K562 (cell line): ENCODE measurements at regions not wholly inside any gene's neighbourhood (a gene's known extent, or its start where the extent isn't known, plus 50 kb on each side); places are given as distances from the start of the nearest gene placed in this dataset.

Source experiments
- ATAC-seq: fragments of 200-7000 bp; cut with Tn5 transposase; 3 replicates; pipeline ENCODE4 v1.9.1; 2020; ENCODE audit warnings: moderate library complexity
- BruUV-seq: library from RNA; stranded (reverse); fragments of 400-500 nt; replicated peaks from 2 replicates; lab custom pipeline; 2021; lab: Mats Ljungman, UMichigan
- CTCF ChIA-PET: fragments of 300-600 bp; formaldehyde crosslinking; extraction: SDS; loops from one replicate; lab custom pipeline; 2021; ENCODE audit warnings: low intra/inter-chr PET ratio; lab: Yijun Ruan, JAX
- POLR2A ChIA-PET: fragments of 300-600, 350-650 bp; sonication (Branson Sonifier 250); formaldehyde crosslinking; extraction: SDS; loops from one replicate; lab custom pipeline; 2021; ENCODE audit warnings: antibody characterized with exemption, inconsistent platforms; lab: Yijun Ruan, JAX
- DNase-seq, 4 experiments: peaks; one replicate each; pipeline versions ENCODE4 v3.0.0 to v3.0.0-alpha.2; 2011 to 2018; ENCODE audit warnings: low spot score in 3 of 4, mixed read lengths in 3 of 4; ENCODE audit errors: extremely low read depth in 1 of 4
- FAIRE-seq: peaks from 2 replicates; lab custom pipeline; 2011; peaks lifted over from hg19 to GRCh38; lab: Jason Lieb, UNC
- H2AFZ ChIP-seq: 2 replicates; pipeline ENCODE4 v1.6.0; 2011; ENCODE audit warnings: low read depth, low read length, control low read depth, inconsistent platforms
- H3K27ac ChIP-seq: fragments of 200-600 bp; 3 replicates; pipeline ENCODE4 v1.8.0; 2011; ENCODE audit warnings: low read depth, mild to moderate bottlenecking, control low read depth, inconsistent platforms, low read length, moderate library complexity, mixed read lengths; ENCODE audit errors: extremely low read depth
- H3K27me3 ChIP-seq, 2 experiments: fragments of 300-600 bp in 1 of 2; 2 replicates in 1 of 2; 3 replicates in 1 of 2; pipeline versions ENCODE4 v1.6.0 to v1.8.0; 2011; ENCODE audit warnings: inconsistent platforms in 2 of 2, low read length in 2 of 2, mild to moderate bottlenecking in 1 of 2, mixed read lengths in 1 of 2, moderate library complexity in 1 of 2; ENCODE audit not compliant: control insufficient read depth in 2 of 2, insufficient read depth in 2 of 2
- H3K36me3 ChIP-seq: fragments of 300-600 bp; 3 replicates; pipeline ENCODE4 v1.8.0; 2011; ENCODE audit warnings: mild to moderate bottlenecking, low read length, inconsistent platforms; ENCODE audit not compliant: control insufficient read depth, insufficient read depth
- H3K4me1 ChIP-seq, 2 experiments: fragments of 200-600 bp in 1 of 2; replicated peaks in 1 of 2; 2 replicates in 1 of 2; 3 replicates in 1 of 2; pipeline versions ENCODE4 v1.5.1 to v1.8.0; 2011; ENCODE audit warnings: inconsistent platforms in 2 of 2, low read length in 2 of 2, mild to moderate bottlenecking in 1 of 2, mixed read lengths in 1 of 2, moderate library complexity in 1 of 2; ENCODE audit not compliant: control insufficient read depth in 2 of 2, insufficient read depth in 2 of 2
- H3K4me2 ChIP-seq: 2 replicates; pipeline ENCODE4 v1.6.1; 2011; ENCODE audit warnings: low read length, control low read depth, inconsistent platforms, mixed read lengths; ENCODE audit not compliant: insufficient read depth
- H3K4me3 ChIP-seq: fragments of 200-600 bp; sonication (generic), shearing (Covaris generic); 2 replicates; pipeline ENCODE4 v1.5.1; 2016; ENCODE audit warnings: control low read depth, inconsistent platforms
- H3K79me2 ChIP-seq: fragments of 200-600 bp; 3 replicates; pipeline ENCODE4 v1.8.0; 2011; ENCODE audit warnings: low read length, inconsistent platforms; ENCODE audit not compliant: control insufficient read depth, insufficient read depth
- H3K9ac ChIP-seq, 2 experiments: 2 replicates each; pipeline versions ENCODE4 v1.6.0 to v1.6.1; 2011; ENCODE audit warnings: low read depth in 2 of 2, low read length in 2 of 2, control low read depth in 1 of 2, inconsistent platforms in 1 of 2, mild to moderate bottlenecking in 1 of 2, mixed read lengths in 1 of 2; ENCODE audit not compliant: insufficient read depth in 1 of 2
- H3K9me1 ChIP-seq: one replicate; pipeline ENCODE4 v1.6.0; 2011; ENCODE audit warnings: inconsistent platforms, mild to moderate bottlenecking, low read length, moderate library complexity; ENCODE audit not compliant: control insufficient read depth, insufficient read depth
- H3K9me3 ChIP-seq: replicated peaks from 2 replicates; pipeline ENCODE4 v1.5.1; 2011; ENCODE audit warnings: low read depth, low read length, inconsistent platforms; ENCODE audit not compliant: control insufficient read depth, insufficient read depth
- H4K20me1 ChIP-seq: replicated peaks from 2 replicates; pipeline ENCODE4 v1.6.1; 2011; ENCODE audit warnings: low read length, inconsistent platforms, mixed read lengths; ENCODE audit not compliant: control insufficient read depth, insufficient read depth
- CC2D1A ChIP-seq: fragments of 450-650 bp; IDR thresholded peaks from 2 replicates; pipeline ENCODE4 v1.6.1; 2017; ENCODE audit warnings: mild to moderate bottlenecking
- CREB5 ChIP-seq: fragments of 250-450 bp; sonication (Bioruptor Pico); IDR thresholded peaks from 2 replicates; pipeline ENCODE4 v1.5.0; 2020; ENCODE audit warnings: mild to moderate bottlenecking
- ELK1 ChIP-seq: sonication (generic); formaldehyde crosslinking; IDR thresholded peaks from 2 replicates; pipeline ENCODE4 v1.8.1; 2022; ENCODE audit warnings: missing genetic modification reagents
- FOS ChIP-seq: IDR thresholded peaks from 3 replicates; pipeline ENCODE4 v1.6.1; 2011; ENCODE audit not compliant: insufficient read length; ENCODE audit errors: extremely low read depth
- MAFG ChIP-seq: fragments of 450-650 bp; conservative IDR thresholded peaks from 2 replicates; pipeline ENCODE4 v1.6.1; 2016; ENCODE audit warnings: missing genetic modification characterization, missing compliant biosample characterization
- NCOA1 ChIP-seq: fragments of 450-650 bp; IDR thresholded peaks from 2 replicates; pipeline ENCODE4 v1.6.1; 2016; ENCODE audit warnings: low read depth
- RBBP5 ChIP-seq: fragments of 200-600 bp; sonication (generic); IDR thresholded peaks from 2 replicates; pipeline ENCODE4 v1.6.1; 2012; ENCODE audit warnings: borderline replicate concordance, mild to moderate bottlenecking, low read length, control low read depth, inconsistent platforms; ENCODE audit not compliant: insufficient read depth, poor library complexity, severe bottlenecking
- SMAD1 ChIP-seq: fragments of 150-350 bp; IDR thresholded peaks from 2 replicates; pipeline ENCODE4 v1.6.1; 2014; ENCODE audit warnings: low read length, low read depth; ENCODE audit not compliant: partially characterized antibody
- TOE1 ChIP-seq, 2 experiments: fragments of 450-650 bp in 1 of 2; sonication (generic) in 1 of 2; formaldehyde crosslinking in 1 of 2; IDR thresholded peaks; 2 replicates each; pipeline versions ENCODE4 v1.7.1 to v1.8.0; 2016 to 2022; ENCODE audit warnings: borderline replicate concordance in 2 of 2, mild to moderate bottlenecking in 2 of 2, antibody characterized with exemption in 1 of 2, inconsistent platforms in 1 of 2, low read depth in 1 of 2, missing genetic modification reagents in 1 of 2, moderate library complexity in 1 of 2
- ZBTB26 ChIP-seq: fragments of 450-650 bp; formaldehyde crosslinking; IDR thresholded peaks from 2 replicates; pipeline ENCODE4 v1.4.0; 2022; ENCODE audit warnings: missing genetic modification characterization
- ZFX ChIP-seq: sonication (generic); formaldehyde crosslinking; IDR thresholded peaks from 2 replicates; pipeline ENCODE4 v1.8.0; 2022; ENCODE audit warnings: mild to moderate bottlenecking, missing genetic modification reagents, moderate library complexity
- ZNF224 ChIP-seq: sonication (generic); formaldehyde crosslinking; IDR thresholded peaks from 2 replicates; pipeline ENCODE4 v1.8.0; 2022; ENCODE audit warnings: mild to moderate bottlenecking, missing genetic modification reagents
- WGBS: fragments of 100-300 bp; shearing (Covaris generic); methylation state at CpG from one replicate; pipeline ENCODE4 v1.1.6; 2016; ENCODE audit warnings: low coverage, mixed read lengths; ENCODE audit not compliant: insufficient coverage; ENCODE audit errors: missing lambda C conversion rate; 5-methylcytosine and 5-hydroxymethylcytosine counted together
- in situ Hi-C: fragments of 300-500 bp; cut with MboI; formaldehyde crosslinking; loops from 4 replicates; pipeline ENCODE4 v1.15.0; 2018; ENCODE audit warnings: inconsistent platforms, mixed read lengths
- intact Hi-C: fragments of 100-400 bp; cut with micrococcal nuclease; formaldehyde crosslinking; loops from 2 replicates; pipeline ENCODE4 v1.14.2; 2022

- BruUV-seq, result no TSS peak
- Histone ChIP-seq H3K4me3 (no peak overlapping the region), H3K4me1 (no peaks in the 10 kb centered on the region), H3K27ac (no peak overlapping the region), H3K9me3 (no peaks in the 10 kb centered on the region)
- FAIRE-seq, result no peak
- TF ChIP-seq NCOA1 (no peak), RBBP5 (no peak)
- TF ChIP-seq, all 486 proteins: peak for 0
- no peaks in the 10 kb centered on the region for H3K27me3 ChIP-seq
- in situ Hi-C loops (no loop called here), intact Hi-C loops (no loop called here)
- ATAC-seq (no peak), DNase-seq (no peak)
- H3K79me2 ChIP-seq, result no peaks in the 10 kb centered on the region
- ChIA-PET CTCF (no interaction called here), POLR2A (no interaction called here)
- 32% methylated on average over 3 of the region's 3 CpGs for WGBS
- H2AFZ ChIP-seq, result no peak overlapping the region
- H4K20me1 ChIP-seq, result no peaks in the 10 kb centered on the region
- no peaks in the 10 kb centered on the region for H3K9me1 ChIP-seq
- no peak overlapping the region for H3K4me2 ChIP-seq
- no peaks in the 10 kb centered on the region for H3K36me3 ChIP-seq
- no peak overlapping the region for H3K9ac ChIP-seq
These were observed 435.2 kb downstream of the ETNK1 start for GRCh38 chr12:23060161-23060560.

- Histone ChIP-seq H3K36me3 (no peaks in the 10 kb centered on the region), H3K27ac (no peak overlapping the region), H3K4me2 (no peak overlapping the region), H3K4me1 (no peaks in the 10 kb centered on the region), H3K27me3 (no peaks in the 10 kb centered on the region), H3K9me1 (no peaks in the 10 kb centered on the region), H4K20me1 (no peaks in the 10 kb centered on the region), H3K4me3 (no peak overlapping the region), H2AFZ (no peak overlapping the region), H3K79me2 (no peaks in the 10 kb centered on the region), H3K9ac (no peak overlapping the region), H3K9me3 (no peaks in the 10 kb centered on the region)
- DNase-seq, result no peak
- POLR2A ChIA-PET, result no interaction called here
- no peak for FAIRE-seq
- in situ Hi-C loops (no loop called here), intact Hi-C loops (no loop called here)
- CTCF ChIA-PET, result no interaction called here
- 39% methylated on average over 3 of the region's 3 CpGs for WGBS
- ATAC-seq, result no peak
- no TSS peak for BruUV-seq
- TF ChIP-seq ZBTB26 (CRISPR knock-in tag) (no peak), ZFX (CRISPR knock-in tag) (no peak), FOS (no peak), TOE1 (IDR thresholded peaks at IDR 0.05; ENCODE audit: borderline replicate concordance) (no peak), TOE1 (CRISPR knock-in tag; IDR thresholded peaks at IDR 0.05; ENCODE audit: borderline replicate concordance, low read depth) (no peak), ZNF224 (CRISPR knock-in tag) (no peak), CREB5 (CRISPR knock-in tag) (no peak), CC2D1A (no peak), MAFG (peak; percentile 61), ELK1 (CRISPR knock-in tag) (no peak), SMAD1 (no peak)
These were observed 438.2 kb downstream of the ETNK1 start for GRCh38 chr12:23063206-23063605.
